GM13977 (cell line): ENCODE measurements at regions not wholly inside any gene's neighbourhood (a gene's known extent, or its start where the extent isn't known, plus 50 kb on each side); places are given as distances from the start of the nearest gene placed in this dataset.
"Not testable (repeated sequence)": the region's sequence is repeated elsewhere in the genome, so short reads cannot be mapped to it uniquely, and the experiment has no call there.

ENCODE experiments used
- DNase-seq: peaks from one replicate; pipeline ENCODE4 v3.0.0; 2012; ENCODE audit warnings: low spot score
- in situ Hi-C: fragments of 300-500 bp; cut with MboI; formaldehyde crosslinking; loops from one replicate; pipeline ENCODE4 v1.12.0; 2022; ENCODE audit warnings: low sequenced_read_pairs, low pct_unique_long_range_greater_than_20kb, mixed read lengths, inconsistent platforms; ENCODE audit not compliant: unreplicated experiment
- TF ChIP-seq, protein P1 (sequence below): IDR thresholded peaks from 2 replicates; pipeline ENCODE4 v1.5.1; 2012; ENCODE audit warnings: mild to moderate bottlenecking, control low read depth; ENCODE audit not compliant: insufficient read depth; ENCODE audit errors: extremely low read depth, missing control alignments

DNA sequence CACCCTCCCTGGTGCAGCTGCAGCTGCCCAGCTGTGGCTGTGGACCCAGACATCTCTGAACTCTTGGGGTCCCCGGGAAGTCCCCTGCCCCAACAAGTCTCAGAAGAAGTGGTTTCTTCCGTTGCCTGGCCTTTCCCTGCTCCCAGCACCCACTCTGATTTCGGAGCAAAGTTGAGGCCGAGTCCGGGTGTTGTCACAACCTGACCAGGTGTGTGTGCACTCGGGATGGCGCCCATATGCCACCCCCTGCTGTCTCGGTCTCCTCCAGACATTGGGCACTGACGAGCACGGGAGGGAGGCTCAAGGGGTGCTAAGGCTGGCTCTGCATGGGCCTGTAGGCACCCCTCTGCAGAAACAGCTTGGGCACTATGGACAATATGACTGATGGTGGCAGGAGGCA is 1055.3 kb downstream of the REEP3 start:
- in situ Hi-C loops, result no loop called here

DNA sequence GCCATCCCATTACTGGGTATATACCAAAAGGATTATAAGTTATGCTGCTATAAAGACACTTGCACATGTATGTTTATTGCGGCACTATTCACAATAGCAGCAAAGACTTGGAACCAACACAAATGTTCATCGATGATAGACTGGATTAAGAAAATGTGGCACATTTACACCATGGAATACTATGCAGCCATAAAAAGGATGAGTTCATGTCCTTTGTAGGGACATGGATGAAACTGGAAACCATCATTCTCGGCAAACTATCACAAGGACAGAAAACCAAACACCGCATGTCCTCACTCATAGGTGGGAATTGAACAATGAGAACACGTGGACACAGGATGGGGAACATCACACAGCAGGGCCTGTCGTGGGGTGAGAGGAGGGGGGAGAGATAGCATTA is 1057.6 kb downstream of the REEP3 start:
- in situ Hi-C loops, DNase-seq: not testable (repeated sequence)

More for the DNA sequence above, 1055.3 kb downstream of the REEP3 start:
- TF ChIP-seq, protein P1, sequence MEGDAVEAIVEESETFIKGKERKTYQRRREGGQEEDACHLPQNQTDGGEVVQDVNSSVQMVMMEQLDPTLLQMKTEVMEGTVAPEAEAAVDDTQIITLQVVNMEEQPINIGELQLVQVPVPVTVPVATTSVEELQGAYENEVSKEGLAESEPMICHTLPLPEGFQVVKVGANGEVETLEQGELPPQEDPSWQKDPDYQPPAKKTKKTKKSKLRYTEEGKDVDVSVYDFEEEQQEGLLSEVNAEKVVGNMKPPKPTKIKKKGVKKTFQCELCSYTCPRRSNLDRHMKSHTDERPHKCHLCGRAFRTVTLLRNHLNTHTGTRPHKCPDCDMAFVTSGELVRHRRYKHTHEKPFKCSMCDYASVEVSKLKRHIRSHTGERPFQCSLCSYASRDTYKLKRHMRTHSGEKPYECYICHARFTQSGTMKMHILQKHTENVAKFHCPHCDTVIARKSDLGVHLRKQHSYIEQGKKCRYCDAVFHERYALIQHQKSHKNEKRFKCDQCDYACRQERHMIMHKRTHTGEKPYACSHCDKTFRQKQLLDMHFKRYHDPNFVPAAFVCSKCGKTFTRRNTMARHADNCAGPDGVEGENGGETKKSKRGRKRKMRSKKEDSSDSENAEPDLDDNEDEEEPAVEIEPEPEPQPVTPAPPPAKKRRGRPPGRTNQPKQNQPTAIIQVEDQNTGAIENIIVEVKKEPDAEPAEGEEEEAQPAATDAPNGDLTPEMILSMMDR, result no peak
- DNase-seq, result no peak

DNA sequence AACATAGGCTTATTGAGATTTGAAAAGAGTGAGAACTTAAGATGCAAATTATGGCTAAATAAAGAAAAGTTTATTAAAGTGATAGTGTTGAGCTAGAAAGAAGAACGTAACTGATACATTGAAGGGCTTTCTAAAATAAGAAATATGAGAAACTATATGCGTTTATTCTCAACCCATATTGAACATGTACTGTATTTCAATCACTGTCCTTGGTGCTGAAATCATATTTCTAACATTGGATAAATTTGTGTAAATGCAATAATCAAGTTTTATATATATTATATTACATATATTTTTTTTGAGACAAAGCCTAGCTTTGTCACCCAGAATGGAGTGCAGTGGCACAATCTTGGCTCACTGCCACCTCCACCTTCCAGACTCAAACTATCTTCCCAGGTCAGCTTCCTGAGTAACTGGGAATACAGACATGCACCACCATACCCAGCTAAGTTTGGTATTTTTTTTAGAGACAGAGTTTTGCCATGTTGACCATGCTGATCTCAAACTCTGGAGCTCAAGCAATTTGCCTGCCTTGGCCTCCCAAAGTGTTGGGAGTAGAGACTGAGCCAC is 1065.8 kb downstream of the REEP3 start:
- in situ Hi-C loops, result no loop called here
- DNase-seq, result no peak
- TF ChIP-seq, protein P1, result no peak

DNA sequence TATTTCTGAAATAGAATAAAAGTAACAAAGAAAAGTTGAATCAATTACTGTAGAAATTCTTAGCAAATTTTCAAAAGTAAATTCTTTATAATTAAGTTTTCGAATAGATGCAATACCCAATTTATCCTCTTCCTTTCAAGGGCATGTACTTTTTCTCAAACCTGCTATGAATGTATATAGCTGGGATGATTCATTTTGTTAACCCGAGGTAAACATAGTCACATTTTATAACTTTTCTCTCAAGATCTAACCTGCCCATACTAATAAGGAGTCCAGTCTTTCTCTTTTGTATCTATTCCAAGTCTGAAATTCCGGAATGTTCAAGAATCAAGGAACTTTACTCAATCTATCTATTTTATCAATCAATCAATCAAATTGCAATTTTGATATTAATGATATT is 1072.9 kb downstream of the REEP3 start:
- in situ Hi-C loops, result no loop called here
- DNase-seq, result no peak
- TF ChIP-seq, protein P1, result no peak

DNA sequence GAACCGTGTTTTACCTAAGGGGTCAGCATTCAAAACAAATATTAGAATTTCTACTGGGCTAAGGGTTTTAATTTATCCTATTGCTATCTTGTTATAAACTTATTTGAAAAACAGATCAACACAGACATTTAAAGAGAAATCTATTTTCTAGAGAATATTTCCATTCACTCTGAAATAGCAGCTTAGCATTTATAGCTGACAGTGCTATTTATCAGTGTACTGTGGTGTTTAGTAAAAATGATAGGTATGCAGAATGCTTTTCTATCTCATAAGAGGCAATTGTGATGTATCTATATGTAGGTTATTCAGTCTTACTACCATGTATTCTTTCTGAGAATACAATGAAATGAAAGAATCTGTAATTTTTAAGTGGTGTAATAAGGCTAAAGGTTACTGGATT is 1077.4 kb downstream of the REEP3 start:
- TF ChIP-seq, protein P1, result no peak
- in situ Hi-C loops, result no loop called here

DNA sequence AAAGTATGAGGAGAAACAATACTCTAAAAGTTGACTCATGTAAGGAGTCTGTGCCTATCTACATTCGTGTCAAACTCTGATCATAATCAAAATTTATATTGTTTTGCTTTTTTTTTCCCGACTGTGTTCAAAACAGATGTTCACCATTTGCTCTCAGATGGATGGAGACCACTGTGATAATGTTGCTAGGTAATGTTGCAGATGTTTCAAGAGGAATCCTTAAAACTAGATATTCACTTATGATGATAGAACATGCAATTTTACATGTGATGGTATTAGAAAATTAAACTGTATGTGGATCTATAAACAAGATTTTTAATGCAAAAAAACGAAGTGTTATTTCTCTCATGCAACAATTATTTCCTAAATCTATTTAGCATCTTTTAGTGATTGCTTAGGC is 1080.1 kb downstream of the REEP3 start:
- in situ Hi-C loops, result no loop called here
- TF ChIP-seq, protein P1, result no peak
- DNase-seq, result no peak

More for the DNA sequence above, 1077.4 kb downstream of the REEP3 start:
- DNase-seq, result no peak

DNA sequence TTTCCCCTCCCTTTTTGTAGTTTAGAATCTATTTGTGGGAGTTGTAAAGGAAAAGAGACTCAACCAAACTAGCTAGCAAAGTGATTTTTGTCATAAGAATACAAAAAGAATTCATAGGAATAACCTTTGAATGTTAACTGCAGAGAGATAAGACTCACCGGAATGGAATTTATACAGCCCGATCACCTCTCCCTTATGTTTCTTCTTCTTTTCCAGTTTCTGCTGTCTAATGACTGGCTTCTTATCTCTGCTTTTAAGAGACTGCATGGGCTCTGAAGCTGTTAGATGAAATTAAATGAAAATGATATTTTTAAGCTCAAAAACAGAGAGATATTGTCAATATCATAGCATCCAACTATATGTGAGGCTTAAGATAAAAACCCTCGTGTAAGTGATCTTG is 1095.9 kb downstream of the REEP3 start:
- DNase-seq, result no peak
- in situ Hi-C loops, result no loop called here
- TF ChIP-seq, protein P1, result no peak
